HCT116 (cell line): ENCODE measurements at regions not wholly inside any gene's neighbourhood (a gene's known extent, or its start where the extent isn't known, plus 50 kb on each side); places are given as distances from the start of the nearest gene placed in this dataset.

Source experiments
- EGR1 ChIP-seq: IDR thresholded peaks from 2 replicates; pipeline ENCODE4 v1.6.1; 2012; ENCODE audit warnings: low read depth
- EZH2 ChIP-seq: fragments of 200-600 bp; sonication (generic); IDR thresholded peaks from 2 replicates; pipeline ENCODE4 v1.6.1; 2017; ENCODE audit warnings: antibody characterized with exemption, mixed run types
- EZH2phosphoT487 ChIP-seq: fragments of 200-600 bp; IDR thresholded peaks from 2 replicates; pipeline ENCODE4 v1.6.1; 2018; ENCODE audit warnings: antibody characterized with exemption, borderline replicate concordance
- RAD21 ChIP-seq: IDR thresholded peaks from 2 replicates; pipeline ENCODE4 v1.6.1; 2012; ENCODE audit warnings: low read depth, mild to moderate bottlenecking
- SP1 ChIP-seq: IDR thresholded peaks from 2 replicates; pipeline ENCODE4 v1.6.1; 2012; ENCODE audit warnings: low read depth
- YY1 ChIP-seq: IDR thresholded peaks from 2 replicates; pipeline ENCODE4 v1.6.1; 2011; ENCODE audit warnings: low read length, low read depth, moderate library complexity, mild to moderate bottlenecking; ENCODE audit not compliant: insufficient replicate concordance; ENCODE audit errors: extremely low read depth
- ZNF274 ChIP-seq: fragments of 200-500 bp; sonication (Bioruptor generic); IDR thresholded peaks from 2 replicates; pipeline ENCODE4 v1.6.1; 2014; ENCODE audit warnings: mild to moderate bottlenecking, low read depth, low read length, inconsistent platforms
- TF ChIP-seq, protein P1 (sequence below): IDR thresholded peaks from 2 replicates; pipeline ENCODE4 v1.6.1; 2012
- TF ChIP-seq, protein P2 (sequence below), 3 experiments: fragments of 200-600 bp in 1 of 3; sonication (generic) in 1 of 3; IDR thresholded peaks in 2 of 3; conservative IDR thresholded peaks in 1 of 3; 2 replicates each; pipeline ENCODE4 v1.5.1; 2012 to 2017; ENCODE audit warnings: low read depth in 2 of 3, low read length in 2 of 3, antibody characterized with exemption in 1 of 3, borderline replicate concordance in 1 of 3, control low read depth in 1 of 3, mild to moderate bottlenecking in 1 of 3, mixed read lengths in 1 of 3, mixed run types in 1 of 3, moderate library complexity in 1 of 3; ENCODE audit not compliant: insufficient read depth in 1 of 3
- TF ChIP-seq, protein P3 (sequence below): IDR thresholded peaks from 2 replicates; pipeline ENCODE4 v1.6.1; 2012

DNA sequence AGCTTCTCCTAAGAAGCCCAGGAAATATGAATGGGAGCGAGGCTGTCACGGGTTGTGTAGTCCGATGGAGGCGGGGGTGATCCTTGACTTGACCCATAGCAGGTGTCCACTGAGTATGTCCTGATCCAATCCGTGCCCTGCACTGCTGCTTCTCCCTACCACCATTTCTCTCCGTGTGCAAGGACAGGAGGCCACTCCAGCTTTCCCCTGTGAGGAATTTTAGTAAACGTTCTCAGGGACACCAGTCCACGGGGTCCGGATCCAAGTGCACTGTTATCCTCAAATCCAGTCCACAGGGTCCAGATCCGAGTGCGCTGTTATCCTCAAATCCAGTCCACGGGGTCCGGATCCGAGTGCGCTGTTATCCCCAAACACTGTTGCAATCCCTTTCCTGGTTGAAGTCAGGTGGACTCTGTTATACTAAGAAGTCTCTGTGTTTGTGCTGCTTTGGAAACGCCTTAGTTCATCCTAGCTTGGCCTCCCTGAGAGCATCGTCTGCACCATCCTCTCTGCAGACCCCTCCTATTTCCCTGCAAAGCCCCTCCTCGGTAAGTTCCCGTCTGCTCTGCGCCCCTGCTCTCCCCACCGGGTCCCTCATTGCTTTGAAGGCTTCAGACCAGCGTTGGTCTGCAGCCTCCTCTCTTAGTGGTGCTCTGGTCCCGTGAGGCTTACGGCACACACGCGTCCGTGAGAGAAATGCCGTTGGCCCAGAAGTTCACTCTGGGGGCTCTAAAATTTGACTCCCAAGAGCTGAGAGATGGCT lies 303.5 kb downstream of the TEX29 start:
- TF ChIP-seq, protein P1, sequence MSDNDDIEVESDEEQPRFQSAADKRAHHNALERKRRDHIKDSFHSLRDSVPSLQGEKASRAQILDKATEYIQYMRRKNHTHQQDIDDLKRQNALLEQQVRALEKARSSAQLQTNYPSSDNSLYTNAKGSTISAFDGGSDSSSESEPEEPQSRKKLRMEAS = no peak
- TF ChIP-seq EGR1 (no peak), YY1 (no peak), EZH2 (no peak), RAD21 (no peak), EZH2phosphoT487 (no peak), ZNF274 (no peak), SP1 (no peak)
- TF ChIP-seq, protein P2, sequence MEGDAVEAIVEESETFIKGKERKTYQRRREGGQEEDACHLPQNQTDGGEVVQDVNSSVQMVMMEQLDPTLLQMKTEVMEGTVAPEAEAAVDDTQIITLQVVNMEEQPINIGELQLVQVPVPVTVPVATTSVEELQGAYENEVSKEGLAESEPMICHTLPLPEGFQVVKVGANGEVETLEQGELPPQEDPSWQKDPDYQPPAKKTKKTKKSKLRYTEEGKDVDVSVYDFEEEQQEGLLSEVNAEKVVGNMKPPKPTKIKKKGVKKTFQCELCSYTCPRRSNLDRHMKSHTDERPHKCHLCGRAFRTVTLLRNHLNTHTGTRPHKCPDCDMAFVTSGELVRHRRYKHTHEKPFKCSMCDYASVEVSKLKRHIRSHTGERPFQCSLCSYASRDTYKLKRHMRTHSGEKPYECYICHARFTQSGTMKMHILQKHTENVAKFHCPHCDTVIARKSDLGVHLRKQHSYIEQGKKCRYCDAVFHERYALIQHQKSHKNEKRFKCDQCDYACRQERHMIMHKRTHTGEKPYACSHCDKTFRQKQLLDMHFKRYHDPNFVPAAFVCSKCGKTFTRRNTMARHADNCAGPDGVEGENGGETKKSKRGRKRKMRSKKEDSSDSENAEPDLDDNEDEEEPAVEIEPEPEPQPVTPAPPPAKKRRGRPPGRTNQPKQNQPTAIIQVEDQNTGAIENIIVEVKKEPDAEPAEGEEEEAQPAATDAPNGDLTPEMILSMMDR (IDR thresholded peaks at IDR 0.05 in 2 of 3, conservative IDR thresholded peaks at IDR 0.05 in 1 of 3; ENCODE audit: borderline replicate concordance in 1 of 3, insufficient read depth in 1 of 3, low read depth in 2 of 3, low read length in 2 of 3) = no peak
- TF ChIP-seq, protein P3, sequence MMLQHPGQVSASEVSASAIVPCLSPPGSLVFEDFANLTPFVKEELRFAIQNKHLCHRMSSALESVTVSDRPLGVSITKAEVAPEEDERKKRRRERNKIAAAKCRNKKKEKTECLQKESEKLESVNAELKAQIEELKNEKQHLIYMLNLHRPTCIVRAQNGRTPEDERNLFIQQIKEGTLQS = no peak
